Prostate gland (tissue), 2 donors: ENCODE measurements at regions not wholly inside any gene's neighbourhood (a gene's known extent, or its start where the extent isn't known, plus 50 kb on each side); places are given as distances from the start of the nearest gene placed in this dataset.

Experiments
- DNase-seq: peaks from one replicate; pipeline ENCODE4 v3.0.0-alpha.2; 2019; ENCODE audit warnings: low spot score
- H3K27ac ChIP-seq, 2 donors: fragments of 200-600 bp; sonication (generic); 2 replicates each; pipeline ENCODE4 v1.5.1; 2017 to 2019
- H3K27me3 ChIP-seq: fragments of 200-600 bp; sonication (generic); replicated peaks from 2 replicates; pipeline ENCODE4 v1.5.1; 2019; ENCODE audit not compliant: insufficient read depth
- H3K36me3 ChIP-seq, 2 donors: fragments of 200-600 bp; sonication (generic); 1 replicate in 1 of 2; 2 replicates in 1 of 2; pipeline versions ENCODE4 v1.5.1 to v1.8.1; 2017 to 2019
- H3K4me1 ChIP-seq: fragments of 200-600 bp; sonication (generic); replicated peaks from 2 replicates; pipeline ENCODE4 v1.5.1; 2019
- H3K4me3 ChIP-seq, 2 donors: fragments of 200-600 bp; sonication (generic); 2 replicates each; pipeline ENCODE4 v1.5.1; 2017 to 2019
- H3K9me3 ChIP-seq: fragments of 200-600 bp; sonication (generic); 2 replicates; pipeline ENCODE4 v1.5.1; 2017
- CTCF ChIP-seq, 4 experiments: fragments of 200-600 bp in 2 of 4; fragments of 450-650 bp in 2 of 4; sonication (generic) in 2 of 4; IDR thresholded peaks; 1 replicate in 3 of 4; 2 replicates in 1 of 4; pipeline ENCODE4 v1.5.1; 2016 to 2019; ENCODE audit warnings: antibody characterized with exemption in 4 of 4, mild to moderate bottlenecking in 2 of 4, moderate library complexity in 2 of 4
- POLR2A ChIP-seq: fragments of 450-650 bp; IDR thresholded peaks from one replicate; pipeline ENCODE4 v1.6.1; 2016; ENCODE audit warnings: antibody characterized with exemption, mild to moderate bottlenecking
- POLR2AphosphoS5 ChIP-seq: sonication (generic); formaldehyde crosslinking; IDR thresholded peaks from one replicate; pipeline ENCODE4 v1.6.1; 2017; ENCODE audit warnings: antibody characterized with exemption
- WGBS: methylation state at CpG from one replicate; pipeline ENCODE4 v1.1.5; 2018; 5-methylcytosine and 5-hydroxymethylcytosine counted together
- intact Hi-C: fragments of 100-400 bp; cut with DNase I; formaldehyde crosslinking; loops from one replicate; pipeline ENCODE4 v1.14.2; 2022

- intact Hi-C loops: no loop called here
- H3K4me3 ChIP-seq: no peak overlapping the region
- no peaks in the 10 kb centered on the region for H3K27me3 ChIP-seq
- no peak overlapping the region for H3K27ac ChIP-seq
- TF ChIP-seq POLR2A (no peak), CTCF (IDR thresholded peaks at IDR 0.05) (no peak), POLR2AphosphoS5 (no peak)
- H3K36me3 ChIP-seq: no peaks in the 10 kb centered on the region
- 88% methylated on average over 3 of the region's 3 CpGs for WGBS
- no peaks in the 10 kb centered on the region for H3K9me3 ChIP-seq
- DNase-seq: no peak
- no peaks in the 10 kb centered on the region for H3K4me1 ChIP-seq
These were observed 283.1 kb upstream of the FOXG1 start for GRCh38 chr14:28483506-28483905.

- H3K4me3 ChIP-seq: no peak overlapping the region
- TF ChIP-seq POLR2AphosphoS5 (no peak), CTCF (IDR thresholded peaks at IDR 0.05) (no peak), POLR2A (no peak)
- intact Hi-C loops: no loop called here
- H3K4me1 ChIP-seq: no peaks in the 10 kb centered on the region
- no peaks in the 10 kb centered on the region for H3K9me3 ChIP-seq
- no peaks in the 10 kb centered on the region for H3K36me3 ChIP-seq
- DNase-seq: no peak
- no peaks in the 10 kb centered on the region for H3K27me3 ChIP-seq
- H3K27ac ChIP-seq: no peak overlapping the region
These were observed 277.9 kb upstream of the FOXG1 start for GRCh38 chr14:28488684-28489083.

GRCh38 chr14:28493516-28493915 is 273.1 kb upstream of the FOXG1 start:
- WGBS: 62% methylated on average over 3 of the region's 3 CpGs
- intact Hi-C loops: no loop called here
- Histone ChIP-seq H3K4me1 (no peaks in the 10 kb centered on the region), H3K9me3 (no peaks in the 10 kb centered on the region), H3K27me3 (no peaks in the 10 kb centered on the region), H3K4me3 (no peak overlapping the region), H3K27ac (no peak overlapping the region), H3K36me3 (no peaks in the 10 kb centered on the region)
- no peak for DNase-seq
- TF ChIP-seq POLR2AphosphoS5 (no peak), POLR2A (no peak), CTCF (IDR thresholded peaks at IDR 0.05) (no peak)

GRCh38 chr14:28494196-28494595 is 272.4 kb upstream of the FOXG1 start:
- intact Hi-C loops: no loop called here
- DNase-seq: no peak
- no peaks in the 10 kb centered on the region for H3K27me3 ChIP-seq
- no peaks in the 10 kb centered on the region for H3K9me3 ChIP-seq
- 64% methylated on average over 2 of the region's 2 CpGs for WGBS
- no peak overlapping the region for H3K4me3 ChIP-seq
- H3K36me3 ChIP-seq: no peaks in the 10 kb centered on the region
- H3K4me1 ChIP-seq: no peaks in the 10 kb centered on the region
- no peak overlapping the region for H3K27ac ChIP-seq
- TF ChIP-seq POLR2AphosphoS5: no peak
- no peak for TF ChIP-seq POLR2A
- TF ChIP-seq CTCF (IDR thresholded peaks at IDR 0.05): no peak

- no peak for DNase-seq
- H3K27ac ChIP-seq: no peak overlapping the region
- no peaks in the 10 kb centered on the region for H3K9me3 ChIP-seq
- no peak overlapping the region for H3K4me3 ChIP-seq
- intact Hi-C loops: no loop called here
- no peaks in the 10 kb centered on the region for H3K4me1 ChIP-seq
- WGBS: 85% methylated on average over 2 of the region's 2 CpGs
- no peaks in the 10 kb centered on the region for H3K27me3 ChIP-seq
- TF ChIP-seq POLR2A (no peak), POLR2AphosphoS5 (no peak), CTCF (IDR thresholded peaks at IDR 0.05) (no peak)
- no peaks in the 10 kb centered on the region for H3K36me3 ChIP-seq
These were observed 270.2 kb upstream of the FOXG1 start for GRCh38 chr14:28496364-28496763.
